Fibroblast of peridontal ligament (primary cell): ENCODE measurements at regions not wholly inside any gene's neighbourhood (a gene's known extent, or its start where the extent isn't known, plus 50 kb on each side); places are given as distances from the start of the nearest gene placed in this dataset.

Experiments
- DNase-seq: peaks from one replicate; pipeline ENCODE4 v3.0.0-alpha.2; 2010; ENCODE audit errors: extremely low read depth

- DNase-seq = no peak
Measured at GRCh38 chr13:58190577-58190976, 559.0 kb downstream of the PCDH17 start.

DNA sequence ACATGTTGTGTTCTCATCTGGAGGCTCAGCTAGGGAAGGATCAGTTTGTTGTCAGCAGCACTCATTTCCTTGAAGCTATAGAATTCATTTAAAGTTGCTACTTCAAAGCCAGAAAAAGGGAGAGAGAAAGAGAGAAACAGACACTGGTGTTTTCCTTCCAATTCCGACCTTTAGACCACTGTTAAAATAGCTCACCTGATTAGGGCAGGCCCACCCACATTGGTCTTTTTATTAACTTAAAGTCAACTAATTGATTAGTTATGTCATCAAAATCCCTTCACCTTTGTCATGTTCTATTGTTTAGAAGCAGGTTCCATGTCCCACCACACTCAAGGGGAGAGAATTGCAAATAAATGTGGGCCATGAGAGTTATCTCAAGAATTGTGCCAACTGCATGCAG is 560.2 kb downstream of the PCDH17 start:
- DNase-seq = no peak

GRCh38 chr13:58202099-58202498 is 570.6 kb downstream of the PCDH17 start:
- DNase-seq = no peak

- DNase-seq = no peak
Measured at GRCh38 chr13:58207501-58207900, 576.0 kb downstream of the PCDH17 start.

DNA sequence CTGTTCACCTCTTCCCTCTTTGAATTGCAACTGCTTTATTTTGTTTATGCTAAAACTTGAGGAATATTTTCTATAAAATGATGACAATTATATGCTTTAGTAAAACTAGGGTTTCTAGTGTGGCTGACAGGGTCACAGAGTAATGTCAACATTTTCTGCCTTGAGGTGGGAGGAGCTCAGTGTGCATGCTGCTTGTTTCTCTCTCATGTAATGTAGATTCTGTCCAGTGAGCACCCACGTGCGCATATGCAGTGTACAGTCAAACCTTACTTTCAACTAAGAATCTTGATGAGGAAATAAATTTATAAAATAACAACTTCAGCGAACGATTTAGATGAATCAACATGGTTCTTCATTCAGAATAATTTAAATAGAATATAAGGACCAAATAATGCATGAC is 603.9 kb downstream of the PCDH17 start:
- no peak for DNase-seq

DNA sequence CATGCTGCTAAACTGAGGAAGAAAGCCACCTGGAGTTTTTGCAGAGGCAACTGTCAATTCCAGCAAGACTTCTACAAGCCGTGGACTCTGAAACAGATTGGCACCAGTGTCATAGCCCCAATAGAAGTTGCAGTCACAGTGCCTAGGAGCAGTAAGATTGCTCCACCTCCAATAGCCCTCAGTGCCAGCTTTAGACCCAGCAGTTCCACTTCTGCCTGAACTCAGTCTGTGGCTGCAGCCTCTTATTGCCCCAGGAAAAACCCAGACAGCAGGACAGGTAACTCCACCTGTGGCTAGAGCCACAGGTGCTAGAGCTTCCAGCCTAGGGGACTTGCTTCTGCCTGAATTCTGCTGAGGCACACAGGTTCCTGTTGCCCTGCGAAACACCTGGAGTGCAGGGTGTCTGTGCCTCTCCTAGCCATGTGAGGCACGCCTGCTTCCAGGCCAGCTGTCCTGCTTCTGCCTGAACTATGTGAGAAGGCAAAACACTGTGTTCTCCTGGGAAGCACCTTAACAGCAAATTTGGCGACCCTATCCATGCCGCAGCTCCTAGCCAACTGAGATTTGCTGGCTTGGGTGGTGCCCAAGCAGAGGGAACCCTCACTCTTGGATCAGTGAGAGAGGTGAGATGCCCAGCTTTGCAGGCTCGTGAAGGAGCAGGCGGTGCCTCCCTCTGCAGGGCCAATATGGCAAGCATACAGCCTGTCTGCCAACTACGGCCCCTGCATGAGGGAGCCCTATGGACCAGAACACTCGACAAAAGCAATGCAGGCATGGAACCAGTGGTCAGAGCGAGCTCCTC is 607.6 kb downstream of the PCDH17 start:
- DNase-seq = no peak

- DNase-seq = no peak
Measured at GRCh38 chr13:58239774-58240268, 608.3 kb downstream of the PCDH17 start.

- no peak for DNase-seq
Measured at GRCh38 chr13:58247080-58247479, 615.5 kb downstream of the PCDH17 start.

DNA sequence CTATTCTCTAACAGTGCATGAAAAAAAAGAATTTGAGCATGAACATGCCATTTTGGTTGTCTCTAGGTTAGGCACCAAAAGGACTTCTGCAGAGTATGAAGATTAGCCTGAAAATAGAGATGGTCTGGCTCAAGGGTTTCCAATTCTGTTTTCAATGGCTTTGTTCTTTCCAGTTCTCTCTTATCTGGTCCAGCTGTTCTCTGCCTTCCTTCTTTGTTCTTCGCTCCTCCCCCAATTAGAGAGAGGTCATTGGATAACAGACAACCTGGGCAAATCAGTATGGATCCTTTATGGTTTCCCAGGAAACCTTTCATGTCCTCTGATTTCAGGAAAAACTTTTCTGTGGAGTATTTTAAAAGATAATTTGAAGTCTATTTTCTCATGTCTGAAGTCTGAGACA is 623.4 kb downstream of the PCDH17 start:
- no peak for DNase-seq

- no peak for DNase-seq
Measured at GRCh38 chr13:58266271-58266670, 634.7 kb downstream of the PCDH17 start.

GRCh38 chr13:58298556-58299135 is 667.1 kb downstream of the PCDH17 start:
- no peak for DNase-seq

DNA sequence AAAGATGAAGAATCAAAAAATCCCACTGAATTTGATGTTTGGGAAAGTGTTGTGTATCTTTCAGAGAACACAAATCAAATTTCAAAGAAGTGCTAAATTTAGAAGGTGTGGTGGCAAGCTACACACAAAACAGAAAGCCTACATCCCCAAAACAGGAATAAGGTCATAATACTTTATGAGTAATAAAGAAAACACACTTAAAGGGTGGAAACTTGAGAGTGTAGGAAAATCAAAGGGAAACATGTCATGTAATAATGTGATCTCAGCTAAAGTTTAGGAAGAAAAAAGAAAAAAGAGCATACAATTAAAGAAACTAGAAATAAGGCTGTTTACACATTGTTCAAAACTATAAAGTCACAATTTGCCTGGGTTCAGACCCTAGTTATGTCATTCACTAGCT is 668.7 kb downstream of the PCDH17 start:
- no peak for DNase-seq

GRCh38 chr13:58300974-58301681 is 669.6 kb downstream of the PCDH17 start:
- DNase-seq = no peak

GRCh38 chr13:58302349-58302748 is 670.8 kb downstream of the PCDH17 start:
- DNase-seq = no peak

DNA sequence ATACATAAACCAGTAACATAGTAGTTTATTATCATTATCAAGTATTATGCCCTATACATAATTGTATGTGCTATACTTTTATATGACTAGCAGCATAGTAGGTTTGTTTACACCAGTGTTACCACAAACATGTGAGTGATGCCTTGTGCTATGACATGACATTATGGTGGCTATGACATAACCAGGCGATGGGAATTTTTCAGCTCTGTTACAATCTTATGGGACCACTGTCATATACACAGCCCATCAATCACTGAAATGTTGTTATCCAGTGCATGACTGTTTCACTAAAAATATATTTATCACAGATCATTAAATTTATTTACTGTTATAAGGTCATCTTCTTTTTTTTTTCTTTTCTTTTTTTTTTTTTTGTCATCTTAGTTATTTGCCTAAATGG is 674.5 kb downstream of the PCDH17 start:
- no peak for DNase-seq

GRCh38 chr13:58313219-58313618 is 681.7 kb downstream of the PCDH17 start:
- no peak for DNase-seq

GRCh38 chr13:58318495-58319167 is 687.1 kb downstream of the PCDH17 start:
- DNase-seq = no peak

DNA sequence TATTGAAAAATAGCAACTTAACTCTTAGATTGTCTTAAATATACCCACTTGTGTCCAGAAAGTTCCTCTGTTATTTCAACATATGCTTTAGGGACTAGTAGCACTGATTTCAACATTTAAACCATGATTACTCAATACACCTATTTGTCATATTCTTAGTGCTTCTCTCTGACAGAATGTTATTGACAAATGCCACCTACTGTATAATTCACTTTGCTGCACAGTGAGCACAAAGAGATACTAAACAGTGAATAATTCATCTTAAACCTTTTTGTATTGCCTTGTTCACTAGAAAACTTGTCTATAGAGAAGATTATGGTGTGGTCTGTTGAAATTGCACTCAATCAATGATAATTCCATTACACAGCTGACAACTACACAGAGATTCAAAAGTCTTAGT is 692.6 kb downstream of the PCDH17 start:
- no peak for DNase-seq

DNA sequence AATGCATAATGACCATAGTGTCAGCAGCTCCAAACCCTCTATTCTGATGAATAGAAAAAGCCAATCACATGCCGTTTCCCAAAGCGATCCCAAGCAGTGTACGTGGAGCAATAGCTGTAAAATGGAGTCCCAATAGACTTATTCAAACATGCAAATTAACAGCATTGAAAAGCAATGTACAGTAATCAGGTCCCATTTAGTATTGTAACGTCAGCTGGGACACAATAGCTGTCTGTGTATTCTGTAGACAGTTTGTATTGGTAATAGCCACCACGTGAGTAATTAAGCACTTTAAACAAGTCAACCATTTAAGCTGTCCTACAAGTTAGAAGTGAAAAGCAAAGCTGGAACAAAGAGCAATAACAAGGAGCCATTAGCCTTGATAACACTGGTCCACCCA is 698.2 kb downstream of the PCDH17 start:
- no peak for DNase-seq

GRCh38 chr13:58340895-58341294 is 709.4 kb downstream of the PCDH17 start:
- DNase-seq = no peak

- DNase-seq = no peak
Measured at GRCh38 chr13:58341318-58341717, 709.8 kb downstream of the PCDH17 start.

- no peak for DNase-seq
Measured at GRCh38 chr13:58343076-58343475, 711.5 kb downstream of the PCDH17 start.
